SK-N-MC (cell line): ENCODE measurements at regions not wholly inside any gene's neighbourhood (a gene's known extent, or its start where the extent isn't known, plus 50 kb on each side); places are given as distances from the start of the nearest gene placed in this dataset.
A peak's percentile ranks its signal among the peaks of the same experiment; 100 is the strongest.
"Not testable (repeated sequence)": the region's sequence is repeated elsewhere in the genome, so short reads cannot be mapped to it uniquely, and the experiment has no call there.

Experiments
- DNase-seq: peaks from one replicate; pipeline ENCODE4 v3.0.0-alpha.2; 2011; ENCODE audit warnings: low read depth, low spot score
- H3K27ac ChIP-seq: fragments of 200-600 bp; sonication (generic); 2 replicates; pipeline ENCODE4 v1.5.1; 2016; ENCODE audit warnings: mixed run types
- H3K36me3 ChIP-seq: fragments of 200-600 bp; sonication (generic); 2 replicates; pipeline ENCODE4 v1.6.1; 2017; ENCODE audit warnings: antibody characterized with exemption, low read length, mixed read lengths; ENCODE audit not compliant: insufficient read depth
- H3K4me3 ChIP-seq: fragments of 200-600 bp; sonication (generic); 2 replicates; pipeline ENCODE4 v1.5.1; 2016
- H3K9ac ChIP-seq: fragments of 200-600 bp; sonication (generic); 2 replicates; pipeline ENCODE4 v1.8.0; 2017; ENCODE audit warnings: mixed run types, mixed read lengths; ENCODE audit not compliant: insufficient read length
- H3K9me3 ChIP-seq: fragments of 200-600 bp; sonication (generic); 2 replicates; pipeline ENCODE4 v1.6.1; 2017; ENCODE audit warnings: low read depth, mild to moderate bottlenecking, antibody characterized with exemption, low read length, moderate library complexity, mixed read lengths
- EZH2 ChIP-seq: fragments of 200-600 bp; sonication (generic); IDR thresholded peaks from one replicate; pipeline ENCODE4 v1.6.1; 2017; ENCODE audit warnings: antibody characterized with exemption
- FOXP2 ChIP-seq: optimal IDR thresholded peaks from 2 replicates; pipeline ENCODE3; 2011; ENCODE audit warnings: mild to moderate bottlenecking, moderate library complexity; ENCODE audit not compliant: insufficient read depth; ENCODE audit errors: extremely low read length, control extremely low read depth
- POLR2AphosphoS5 ChIP-seq: IDR thresholded peaks from 2 replicates; pipeline ENCODE4 v1.6.1; 2012; ENCODE audit warnings: mild to moderate bottlenecking, low read depth, low read length, borderline replicate concordance

GRCh38 chr3:124354150-124354549 lies 362.2 kb upstream of the ROPN1 start:
- Histone ChIP-seq H3K36me3 (no peaks in the 10 kb centered on the region), H3K9me3 (no peaks in the 10 kb centered on the region), H3K4me3 (no peak overlapping the region), H3K9ac (no peak overlapping the region), H3K27ac (no peak overlapping the region)
- no peak for TF ChIP-seq POLR2AphosphoS5
- no peak for TF ChIP-seq EZH2
- TF ChIP-seq FOXP2, result no peak
- no peak for DNase-seq

GRCh38 chr3:124358156-124358555 lies 366.2 kb upstream of the ROPN1 start:
- Histone ChIP-seq H3K4me3 (no peak overlapping the region), H3K27ac (no peak overlapping the region), H3K9me3 (no peaks in the 10 kb centered on the region), H3K36me3 (no peaks in the 10 kb centered on the region), H3K9ac (no peak overlapping the region)
- TF ChIP-seq FOXP2 (no peak), EZH2 (no peak), POLR2AphosphoS5 (no peak)
- DNase-seq, result no peak

- TF ChIP-seq EZH2 (no peak), FOXP2 (no peak), POLR2AphosphoS5 (no peak)
- no peaks in the 10 kb centered on the region for H3K9me3 ChIP-seq
- no peaks in the 10 kb centered on the region for H3K36me3 ChIP-seq
- H3K9ac ChIP-seq, result peak overlapping the region; percentile 1
- peak overlapping the region; percentile 47 for H3K4me3 ChIP-seq
- DNase-seq, result no peak
- H3K27ac ChIP-seq, result peak overlapping the region; percentile 53
Observed at GRCh38 chr3:124360155-124360554, 368.2 kb upstream of the ROPN1 start.

- H3K9ac ChIP-seq, result peak overlapping the region; percentile 1
- TF ChIP-seq POLR2AphosphoS5, result no peak
- no peak for TF ChIP-seq FOXP2
- TF ChIP-seq EZH2, result no peak
- H3K9me3 ChIP-seq, result no peaks in the 10 kb centered on the region
- H3K4me3 ChIP-seq, result peak overlapping the region; percentile 47
- DNase-seq, result no peak
- H3K36me3 ChIP-seq, result no peaks in the 10 kb centered on the region
- H3K27ac ChIP-seq, result peak overlapping the region; percentile 53
Observed at GRCh38 chr3:124360563-124360962, 368.6 kb upstream of the ROPN1 start.

GRCh38 chr3:124361566-124361965 lies 368.7 kb upstream of the UMPS start:
- no peaks in the 10 kb centered on the region for H3K9me3 ChIP-seq
- DNase-seq, result no peak
- no peaks in the 10 kb centered on the region for H3K36me3 ChIP-seq
- H3K4me3 ChIP-seq, result no peak overlapping the region
- H3K27ac ChIP-seq, result no peak overlapping the region
- H3K9ac ChIP-seq, result no peak overlapping the region
- TF ChIP-seq POLR2AphosphoS5 (no peak), EZH2 (no peak), FOXP2 (no peak)

GRCh38 chr3:124362455-124362854 lies 367.8 kb upstream of the UMPS start:
- Histone ChIP-seq H3K9me3 (no peaks in the 10 kb centered on the region), H3K36me3 (no peaks in the 10 kb centered on the region), H3K27ac (no peak overlapping the region), H3K9ac (no peak overlapping the region), H3K4me3 (no peak overlapping the region)
- DNase-seq, result no peak
- TF ChIP-seq EZH2, result no peak
- no peak for TF ChIP-seq POLR2AphosphoS5
- TF ChIP-seq FOXP2, result no peak

- no peaks in the 10 kb centered on the region for H3K36me3 ChIP-seq
- H3K9ac ChIP-seq, result no peak overlapping the region
- no peak overlapping the region for H3K27ac ChIP-seq
- no peak for DNase-seq
- H3K9me3 ChIP-seq, result no peaks in the 10 kb centered on the region
- no peak overlapping the region for H3K4me3 ChIP-seq
- TF ChIP-seq POLR2AphosphoS5 (no peak), FOXP2 (no peak), EZH2 (no peak)
Observed at GRCh38 chr3:124363476-124363875, 366.8 kb upstream of the UMPS start.

GRCh38 chr3:124364317-124365020 lies 365.8 kb upstream of the UMPS start:
- Histone ChIP-seq H3K27ac (no peak overlapping the region), H3K4me3 (no peak overlapping the region), H3K9me3 (no peaks in the 10 kb centered on the region), H3K9ac (no peak overlapping the region), H3K36me3 (no peaks in the 10 kb centered on the region)
- no peak for TF ChIP-seq FOXP2
- no peak for TF ChIP-seq EZH2
- TF ChIP-seq POLR2AphosphoS5, result no peak
- no peak for DNase-seq

- not testable (repeated sequence) for H3K4me3 ChIP-seq, H3K9ac ChIP-seq, H3K27ac ChIP-seq, H3K36me3 ChIP-seq, H3K9me3 ChIP-seq, DNase-seq
Observed at GRCh38 chr3:124366655-124367054, 363.6 kb upstream of the UMPS start.
